MM.1S (cell line): ENCODE measurements at regions not wholly inside any gene's neighbourhood (a gene's known extent, or its start where the extent isn't known, plus 50 kb on each side); places are given as distances from the start of the nearest gene placed in this dataset.

Experiments
- DNase-seq: peaks from one replicate; pipeline ENCODE4 v3.0.0-alpha.2; 2015
- H2AFZ ChIP-seq: fragments of 300-600 bp; sonication (generic); 2 replicates; pipeline ENCODE4 v1.6.0; 2016; ENCODE audit warnings: antibody characterized with exemption, low read length
- H3F3A ChIP-seq: fragments of 300-600 bp; sonication (generic); 2 replicates; pipeline ENCODE4 v1.6.1; 2016; ENCODE audit warnings: mild to moderate bottlenecking, antibody characterized with exemption, low read length, moderate library complexity, mixed read lengths; ENCODE audit not compliant: insufficient read depth
- H3K27ac ChIP-seq: fragments of 300-600 bp; sonication (generic); 2 replicates; pipeline ENCODE4 v1.5.1; 2016; ENCODE audit warnings: mild to moderate bottlenecking, low read length
- H3K27me3 ChIP-seq: fragments of 300-600 bp; sonication (generic); replicated peaks from 2 replicates; pipeline ENCODE4 v1.6.0; 2016; ENCODE audit warnings: low read length; ENCODE audit not compliant: insufficient read depth
- H3K36me3 ChIP-seq: fragments of 300-600 bp; sonication (generic); replicated peaks from 2 replicates; pipeline ENCODE4 v1.6.1; 2016; ENCODE audit warnings: mild to moderate bottlenecking, low read length, mixed read lengths; ENCODE audit not compliant: insufficient read depth
- H3K4me1 ChIP-seq: fragments of 300-600 bp; sonication (generic); 2 replicates; pipeline ENCODE4 v1.6.1; 2016; ENCODE audit warnings: low read length, mixed read lengths
- H3K4me2 ChIP-seq: fragments of 300-600 bp; sonication (generic); 2 replicates; pipeline ENCODE4 v1.6.0; 2016; ENCODE audit warnings: low read depth, low read length
- H3K4me3 ChIP-seq: fragments of 300-600 bp; sonication (generic); 2 replicates; pipeline ENCODE4 v1.5.1; 2016; ENCODE audit warnings: low read length, mixed read lengths
- H3K79me2 ChIP-seq: fragments of 300-600 bp; sonication (generic); 2 replicates; pipeline ENCODE4 v1.6.1; 2016; ENCODE audit warnings: mixed run types, low read length, mixed read lengths
- H3K9ac ChIP-seq: fragments of 300-600 bp; sonication (generic); 2 replicates; pipeline ENCODE4 v1.6.1; 2016; ENCODE audit warnings: low read length, mixed read lengths
- H3K9me2 ChIP-seq: fragments of 300-600 bp; sonication (generic); replicated peaks from 2 replicates; pipeline ENCODE4 v1.6.1; 2016; ENCODE audit warnings: mild to moderate bottlenecking, low read length, mixed read lengths; ENCODE audit not compliant: insufficient read depth
- H3K9me3 ChIP-seq: fragments of 300-600 bp; sonication (generic); replicated peaks from 2 replicates; pipeline ENCODE4 v1.6.1; 2016; ENCODE audit warnings: mild to moderate bottlenecking, low read length, mixed read lengths; ENCODE audit not compliant: insufficient read depth
- H4K20me1 ChIP-seq: fragments of 300-600 bp; sonication (generic); 2 replicates; pipeline ENCODE4 v1.6.1; 2016; ENCODE audit warnings: mild to moderate bottlenecking, low read length, moderate library complexity, mixed read lengths; ENCODE audit not compliant: insufficient read depth
- CTCF ChIP-seq: fragments of 300-600 bp; sonication (generic); IDR thresholded peaks from 2 replicates; pipeline ENCODE4 v1.5.1; 2016; ENCODE audit warnings: antibody characterized with exemption, low read length, mixed read lengths
- EZH2 ChIP-seq: fragments of 300-600 bp; sonication (generic); optimal IDR thresholded peaks from 2 replicates; pipeline ENCODE3; 2017; ENCODE audit warnings: low read depth, mild to moderate bottlenecking, antibody characterized with exemption, low read length, mixed read lengths
- EZH2phosphoT487 ChIP-seq: fragments of 300-600 bp; sonication (generic); IDR thresholded peaks from 2 replicates; pipeline ENCODE4 v1.6.1; 2018; ENCODE audit warnings: antibody characterized with exemption, low read length

DNA sequence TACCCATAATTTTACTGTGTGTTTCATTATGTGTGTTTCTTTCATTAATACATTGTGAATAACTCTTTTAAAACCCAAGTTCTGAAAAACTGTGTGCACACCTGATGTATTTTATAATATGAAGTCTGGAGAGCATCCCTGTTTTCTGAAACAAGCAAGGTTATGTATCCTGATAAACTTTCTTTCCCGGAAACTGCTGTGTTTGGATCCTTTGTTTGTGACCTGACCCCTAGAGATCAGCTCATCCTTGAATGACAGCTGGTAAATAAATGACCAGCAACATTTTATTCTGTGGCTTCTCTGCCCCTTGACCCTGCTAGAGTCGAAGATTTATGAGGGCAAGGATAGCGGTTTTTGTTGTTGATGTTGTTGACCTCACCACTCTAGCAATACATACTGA, 535.6 kb upstream of the ZFP42 start:
- Histone ChIP-seq H3K9me3 (no peaks in the 10 kb centered on the region), H3K9ac (no peak overlapping the region), H3K27ac (no peak overlapping the region), H3K79me2 (no peaks in the 10 kb centered on the region), H3K4me2 (no peak overlapping the region), H3K9me2 (no peaks in the 10 kb centered on the region), H3K4me1 (no peaks in the 10 kb centered on the region), H3K27me3 (no peaks in the 10 kb centered on the region), H3F3A (no peaks in the 10 kb centered on the region), H2AFZ (no peak overlapping the region), H3K4me3 (no peak overlapping the region), H3K36me3 (no peaks in the 10 kb centered on the region), H4K20me1 (no peaks in the 10 kb centered on the region)
- no peak for DNase-seq
- TF ChIP-seq EZH2 (no peak), CTCF (no peak), EZH2phosphoT487 (no peak)

- no peak overlapping the region for H2AFZ ChIP-seq
- H3K27me3 ChIP-seq, result no peaks in the 10 kb centered on the region
- H3K79me2 ChIP-seq, result no peaks in the 10 kb centered on the region
- no peak overlapping the region for H3K9ac ChIP-seq
- TF ChIP-seq CTCF (no peak), EZH2phosphoT487 (no peak), EZH2 (no peak)
- no peaks in the 10 kb centered on the region for H3K4me1 ChIP-seq
- H3K4me3 ChIP-seq, result no peak overlapping the region
- no peaks in the 10 kb centered on the region for H3K36me3 ChIP-seq
- DNase-seq, result no peak
- no peak overlapping the region for H3K4me2 ChIP-seq
- no peaks in the 10 kb centered on the region for H4K20me1 ChIP-seq
- H3K9me3 ChIP-seq, result no peaks in the 10 kb centered on the region
- no peak overlapping the region for H3K27ac ChIP-seq
- H3K9me2 ChIP-seq, result no peaks in the 10 kb centered on the region; the same call in 1 of the 2 replicates
- H3F3A ChIP-seq, result no peaks in the 10 kb centered on the region
Measured at GRCh38 chr4:187464573-187464972, 531.0 kb upstream of the ZFP42 start.

DNA sequence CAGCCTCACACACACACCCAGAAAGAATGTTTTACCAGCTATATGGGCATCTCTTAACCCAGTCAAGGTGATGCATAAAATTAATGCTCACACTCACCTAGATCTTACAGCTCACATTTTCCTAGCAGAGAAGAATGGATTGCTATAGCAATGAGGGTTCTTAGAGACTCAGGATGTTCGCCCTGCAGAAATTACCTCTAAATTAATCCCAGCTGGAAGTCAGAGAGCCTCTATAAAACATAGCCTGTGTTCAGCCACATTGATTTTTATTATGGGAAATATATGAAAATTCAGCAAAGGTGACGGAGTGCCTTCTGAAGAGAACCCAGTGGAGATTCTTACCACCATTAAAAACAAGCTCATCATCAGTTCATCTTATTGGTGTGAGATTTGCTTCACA, 528.3 kb upstream of the ZFP42 start:
- no peak overlapping the region for H3K4me2 ChIP-seq
- no peaks in the 10 kb centered on the region; the same call in 1 of the 2 replicates for H3K9me2 ChIP-seq
- H2AFZ ChIP-seq, result no peak overlapping the region
- H3K9ac ChIP-seq, result no peak overlapping the region
- no peak for TF ChIP-seq EZH2phosphoT487
- TF ChIP-seq CTCF, result no peak
- TF ChIP-seq EZH2, result no peak
- H3K79me2 ChIP-seq, result no peaks in the 10 kb centered on the region
- H4K20me1 ChIP-seq, result no peaks in the 10 kb centered on the region
- H3K27ac ChIP-seq, result no peak overlapping the region
- no peaks in the 10 kb centered on the region for H3K4me1 ChIP-seq
- DNase-seq, result no peak
- H3K27me3 ChIP-seq, result no peaks in the 10 kb centered on the region
- H3K4me3 ChIP-seq, result no peak overlapping the region
- no peaks in the 10 kb centered on the region for H3F3A ChIP-seq
- H3K9me3 ChIP-seq, result no peaks in the 10 kb centered on the region
- H3K36me3 ChIP-seq, result no peaks in the 10 kb centered on the region

DNA sequence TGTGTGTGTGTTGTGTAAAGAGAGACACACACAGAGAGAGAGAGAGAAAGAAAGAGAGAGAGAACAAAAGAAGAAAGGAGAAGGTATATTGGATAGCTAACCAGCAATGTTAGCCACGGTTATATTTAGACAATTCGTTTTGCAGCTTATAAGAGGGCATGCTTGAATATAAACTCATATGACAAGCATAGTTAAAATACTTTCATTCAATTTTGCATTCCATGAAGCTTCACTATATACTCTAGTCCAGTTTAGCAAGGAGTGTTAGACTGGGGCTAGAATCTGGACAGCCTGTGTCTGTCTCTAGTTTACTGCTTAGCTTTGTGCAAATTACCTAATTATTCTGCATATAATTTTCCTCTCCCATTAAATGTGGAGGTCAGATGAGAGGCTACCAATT, 525.9 kb upstream of the ZFP42 start:
- Histone ChIP-seq H4K20me1 (no peaks in the 10 kb centered on the region), H3K9me2 (no peaks in the 10 kb centered on the region; the same call in 1 of the 2 replicates)

More for the DNA sequence above, 525.9 kb upstream of the ZFP42 start:
- H3K9ac ChIP-seq, result no peak overlapping the region
- H3F3A ChIP-seq, result no peaks in the 10 kb centered on the region
- no peak overlapping the region for H2AFZ ChIP-seq
- no peak overlapping the region for H3K4me2 ChIP-seq
- no peak for DNase-seq
- TF ChIP-seq EZH2 (no peak), EZH2phosphoT487 (no peak), CTCF (no peak)
- H3K79me2 ChIP-seq, result no peaks in the 10 kb centered on the region
- H3K27me3 ChIP-seq, result no peaks in the 10 kb centered on the region
- no peak overlapping the region for H3K27ac ChIP-seq
- H3K36me3 ChIP-seq, result no peaks in the 10 kb centered on the region
- H3K4me1 ChIP-seq, result no peaks in the 10 kb centered on the region
- H3K4me3 ChIP-seq, result no peak overlapping the region
- H3K9me3 ChIP-seq, result no peaks in the 10 kb centered on the region
